ENCODE measurements at regions not wholly inside any gene's neighbourhood (a gene's known extent, or its start where the extent isn't known, plus 50 kb on each side); places are given as distances from the start of the nearest gene placed in this dataset.

DNA sequence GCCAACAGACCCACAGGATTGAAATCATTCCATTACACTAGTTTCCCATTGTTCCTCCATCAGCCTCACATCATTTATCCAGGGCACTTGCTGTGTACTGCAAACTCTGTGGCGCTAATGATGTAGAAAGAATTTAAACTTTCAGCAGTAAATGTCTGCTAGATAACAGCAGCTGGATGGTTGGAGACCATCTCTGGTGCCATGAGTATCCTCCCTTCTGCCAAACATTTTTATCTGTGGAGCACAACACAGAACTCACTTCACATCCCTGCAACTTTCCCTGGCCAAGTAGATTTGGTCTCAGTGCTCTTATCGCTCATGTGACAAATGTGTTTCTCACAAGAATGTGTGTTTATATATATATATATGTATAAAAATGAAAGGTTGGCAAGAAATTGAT, 481.9 kb downstream of the FGF9 start (continued):
- TF ChIP-seq, protein P1, sequence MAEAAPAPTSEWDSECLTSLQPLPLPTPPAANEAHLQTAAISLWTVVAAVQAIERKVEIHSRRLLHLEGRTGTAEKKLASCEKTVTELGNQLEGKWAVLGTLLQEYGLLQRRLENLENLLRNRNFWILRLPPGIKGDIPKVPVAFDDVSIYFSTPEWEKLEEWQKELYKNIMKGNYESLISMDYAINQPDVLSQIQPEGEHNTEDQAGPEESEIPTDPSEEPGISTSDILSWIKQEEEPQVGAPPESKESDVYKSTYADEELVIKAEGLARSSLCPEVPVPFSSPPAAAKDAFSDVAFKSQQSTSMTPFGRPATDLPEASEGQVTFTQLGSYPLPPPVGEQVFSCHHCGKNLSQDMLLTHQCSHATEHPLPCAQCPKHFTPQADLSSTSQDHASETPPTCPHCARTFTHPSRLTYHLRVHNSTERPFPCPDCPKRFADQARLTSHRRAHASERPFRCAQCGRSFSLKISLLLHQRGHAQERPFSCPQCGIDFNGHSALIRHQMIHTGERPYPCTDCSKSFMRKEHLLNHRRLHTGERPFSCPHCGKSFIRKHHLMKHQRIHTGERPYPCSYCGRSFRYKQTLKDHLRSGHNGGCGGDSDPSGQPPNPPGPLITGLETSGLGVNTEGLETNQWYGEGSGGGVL (tag by site-specific recombination; IDR thresholded peaks at IDR 0.05), result no peak
- TF ChIP-seq HOXC10 (CRISPR knock-in tag; IDR thresholded peaks at IDR 0.05) (no peak), ZNF2 (tag by site-specific recombination; IDR thresholded peaks at IDR 0.05) (no peak), ZEB2 (tag by site-specific recombination; IDR thresholded peaks at IDR 0.05) (no peak)
- TF ChIP-seq, protein P2, sequence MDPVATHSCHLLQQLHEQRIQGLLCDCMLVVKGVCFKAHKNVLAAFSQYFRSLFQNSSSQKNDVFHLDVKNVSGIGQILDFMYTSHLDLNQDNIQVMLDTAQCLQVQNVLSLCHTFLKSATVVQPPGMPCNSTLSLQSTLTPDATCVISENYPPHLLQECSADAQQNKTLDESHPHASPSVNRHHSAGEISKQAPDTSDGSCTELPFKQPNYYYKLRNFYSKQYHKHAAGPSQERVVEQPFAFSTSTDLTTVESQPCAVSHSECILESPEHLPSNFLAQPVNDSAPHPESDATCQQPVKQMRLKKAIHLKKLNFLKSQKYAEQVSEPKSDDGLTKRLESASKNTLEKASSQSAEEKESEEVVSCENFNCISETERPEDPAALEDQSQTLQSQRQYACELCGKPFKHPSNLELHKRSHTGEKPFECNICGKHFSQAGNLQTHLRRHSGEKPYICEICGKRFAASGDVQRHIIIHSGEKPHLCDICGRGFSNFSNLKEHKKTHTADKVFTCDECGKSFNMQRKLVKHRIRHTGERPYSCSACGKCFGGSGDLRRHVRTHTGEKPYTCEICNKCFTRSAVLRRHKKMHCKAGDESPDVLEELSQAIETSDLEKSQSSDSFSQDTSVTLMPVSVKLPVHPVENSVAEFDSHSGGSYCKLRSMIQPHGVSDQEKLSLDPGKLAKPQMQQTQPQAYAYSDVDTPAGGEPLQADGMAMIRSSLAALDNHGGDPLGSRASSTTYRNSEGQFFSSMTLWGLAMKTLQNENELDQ (tag by site-specific recombination; IDR thresholded peaks at IDR 0.05; ENCODE audit: low read depth), result no peak

DNA sequence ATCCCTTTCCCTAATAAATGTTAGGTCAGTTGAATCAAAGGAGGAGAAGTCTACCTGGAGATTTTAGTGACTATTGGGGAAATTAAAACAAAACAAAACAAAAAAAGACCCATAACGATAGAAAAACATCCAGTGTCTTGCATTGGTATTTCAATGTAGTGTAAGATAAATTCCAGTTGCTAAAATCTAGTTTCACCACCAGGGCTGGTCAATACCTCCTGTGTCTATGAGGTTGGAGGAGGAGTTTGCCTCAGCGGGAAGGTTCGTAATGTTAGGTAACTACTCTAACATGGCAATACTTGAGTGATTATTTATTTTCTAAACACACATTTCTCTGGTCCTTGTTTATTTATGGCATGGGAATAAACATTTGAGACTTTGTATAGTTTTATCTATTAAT, 483.2 kb downstream of the FGF9 start:
- H3K9me3 ChIP-seq (ENCODE audit: control insufficient read depth, insufficient read depth, low read depth, low read length), result no peaks in the 10 kb centered on the region
- CTCF ChIA-PET, result no interaction called here
- no peak overlapping the region for H3K4me3 ChIP-seq (ENCODE audit: low read depth, low read length)
- H3K36me3 ChIP-seq (ENCODE audit: control insufficient read depth in 2 of 2, insufficient read depth in 1 of 2, low read length in 2 of 2), result no peaks in the 10 kb centered on the region
- no peak overlapping the region for H3K27ac ChIP-seq (ENCODE audit: extremely low read depth, low read depth, low read length)
- TF ChIP-seq ZNF623 (tag by site-specific recombination; IDR thresholded peaks at IDR 0.05) (no peak), ZFHX2 (tag by site-specific recombination; conservative IDR thresholded peaks at IDR 0.05) (no peak), ZNF121 (tag by site-specific recombination; IDR thresholded peaks at IDR 0.05) (no peak), ZNF266 (tag by site-specific recombination; IDR thresholded peaks at IDR 0.05; ENCODE audit: low read depth) (no peak), ZNF544 (tag by site-specific recombination; IDR thresholded peaks at IDR 0.05) (no peak), ZNF114 (tag by site-specific recombination; IDR thresholded peaks at IDR 0.05) (no peak), ZNF302 (tag by site-specific recombination; IDR thresholded peaks at IDR 0.05; ENCODE audit: low read depth) (no peak), TCF7L2 (IDR thresholded peaks at IDR 0.05; ENCODE audit: borderline replicate concordance, low read depth, low read length) (no peak), ZNF221 (tag by site-specific recombination; IDR thresholded peaks at IDR 0.05; ENCODE audit: borderline replicate concordance) (no peak), ZFP37 (tag by site-specific recombination; IDR thresholded peaks at IDR 0.05) (no peak), SALL2 (tag by site-specific recombination; IDR thresholded peaks at IDR 0.05; ENCODE audit: borderline replicate concordance) (no peak), ZSCAN23 (tag by site-specific recombination; IDR thresholded peaks at IDR 0.05) (no peak), ZNF16 (tag by site-specific recombination; IDR thresholded peaks at IDR 0.05; ENCODE audit: low read depth) (no peak), ZNF112 (tag by site-specific recombination; IDR thresholded peaks at IDR 0.05) (no peak), ZNF560 (tag by site-specific recombination; IDR thresholded peaks at IDR 0.05; ENCODE audit: borderline replicate concordance) (no peak), ZBTB7A (tag by site-specific recombination; IDR thresholded peaks at IDR 0.05; ENCODE audit: low read depth) (no peak)
- TF ChIP-seq, protein P1 (tag by site-specific recombination; IDR thresholded peaks at IDR 0.05), result no peak
- POLR2A ChIA-PET, result no interaction called here
- no peaks in the 10 kb centered on the region for H3K4me1 ChIP-seq (ENCODE audit: control insufficient read depth, insufficient read depth, low read length)
